ENCODE measurements at regions not wholly inside any gene's neighbourhood (a gene's known extent, or its start where the extent isn't known, plus 50 kb on each side); places are given as distances from the start of the nearest gene placed in this dataset.
A peak's percentile ranks its signal among the peaks of the same experiment; 100 is the strongest.
"Not testable (repeated sequence)": the region's sequence is repeated elsewhere in the genome, so short reads cannot be mapped to it uniquely, and the experiment has no call there.

- DNase-seq (ENCODE audit: low read depth in 4 of 4, low spot score in 3 of 4): no peak
These were observed 202.1 kb downstream of the RHOU start for GRCh38 chr1:228937351-228937750.

- DNase-seq (ENCODE audit: low read depth in 4 of 4, low spot score in 3 of 4): peak in 3 of 4 donors; percentile 25 to 42 (median 31)
These were observed 202.7 kb downstream of the RHOU start for GRCh38 chr1:228937851-228938536.

- DNase-seq (ENCODE audit: low read depth in 4 of 4, low spot score in 3 of 4): peak in 2 of 4 donors; percentile 25 to 35
These were observed 203.2 kb downstream of the RHOU start for GRCh38 chr1:228938537-228938901.

GRCh38 chr1:228939001-228939691, 203.9 kb downstream of the RHOU start:
- no peak for DNase-seq (ENCODE audit: low read depth in 4 of 4, low spot score in 3 of 4)

GRCh38 chr1:228939881-228940392, 204.7 kb downstream of the RHOU start:
- no peak for DNase-seq (ENCODE audit: low read depth in 4 of 4, low spot score in 3 of 4)

- no peak for DNase-seq (ENCODE audit: low read depth in 4 of 4, low spot score in 3 of 4)
These were observed 205.2 kb downstream of the RHOU start for GRCh38 chr1:228940526-228940925.

- DNase-seq (ENCODE audit: low read depth in 4 of 4, low spot score in 3 of 4): no peak
These were observed 205.6 kb downstream of the RHOU start for GRCh38 chr1:228940926-228941325.

- DNase-seq (ENCODE audit: low read depth in 4 of 4, low spot score in 3 of 4): no peak
These were observed 206.4 kb downstream of the RHOU start for GRCh38 chr1:228941666-228942065.

- no peak for DNase-seq (ENCODE audit: low read depth in 4 of 4, low spot score in 3 of 4)
These were observed 208.2 kb downstream of the RHOU start for GRCh38 chr1:228943436-228943835.

GRCh38 chr1:228944296-228944695, 209.0 kb downstream of the RHOU start:
- no peak for DNase-seq (ENCODE audit: low read depth in 4 of 4, low spot score in 3 of 4)

- no peak for DNase-seq (ENCODE audit: low read depth in 4 of 4, low spot score in 3 of 4)
These were observed 209.7 kb downstream of the RHOU start for GRCh38 chr1:228944935-228945371.

GRCh38 chr1:228945885-228946284, 210.6 kb downstream of the RHOU start:
- DNase-seq (ENCODE audit: low read depth in 4 of 4, low spot score in 3 of 4): no peak

GRCh38 chr1:228949617-228950016, 214.3 kb downstream of the RHOU start:
- DNase-seq (ENCODE audit: low read depth in 4 of 4, low spot score in 3 of 4): not testable (repeated sequence)

- no peak for DNase-seq (ENCODE audit: low read depth in 4 of 4, low spot score in 3 of 4)
These were observed 217.9 kb downstream of the RHOU start for GRCh38 chr1:228953207-228953606.

- DNase-seq (ENCODE audit: low read depth in 4 of 4, low spot score in 3 of 4): not testable (repeated sequence)
These were observed 218.5 kb downstream of the RHOU start for GRCh38 chr1:228953808-228954207.

GRCh38 chr1:228955691-228956090, 220.4 kb downstream of the RHOU start:
- no peak for DNase-seq (ENCODE audit: low read depth in 4 of 4, low spot score in 3 of 4)

- no peak for DNase-seq (ENCODE audit: low read depth in 4 of 4, low spot score in 3 of 4)
These were observed 221.6 kb downstream of the RHOU start for GRCh38 chr1:228956864-228957263.

GRCh38 chr1:228957535-228957934, 222.3 kb downstream of the RHOU start:
- DNase-seq (ENCODE audit: low read depth in 4 of 4, low spot score in 3 of 4): no peak

- no peak for DNase-seq (ENCODE audit: low read depth in 4 of 4, low spot score in 3 of 4)
These were observed 222.8 kb downstream of the RHOU start for GRCh38 chr1:228958121-228958520.

- no peak for DNase-seq (ENCODE audit: low read depth in 4 of 4, low spot score in 3 of 4)
These were observed 223.5 kb downstream of the RHOU start for GRCh38 chr1:228958741-228959140.

GRCh38 chr1:228960705-228961104, 225.4 kb downstream of the RHOU start:
- no peak for DNase-seq (ENCODE audit: low read depth in 4 of 4, low spot score in 3 of 4)

- no peak for DNase-seq (ENCODE audit: low read depth in 4 of 4, low spot score in 3 of 4)
These were observed 226.2 kb downstream of the RHOU start for GRCh38 chr1:228961511-228961910.

Data from right renal pelvis (tissue), 4 donors.